Coronary artery (tissue), 2 donors: ENCODE measurements at regions not wholly inside any gene's neighbourhood (a gene's known extent, or its start where the extent isn't known, plus 50 kb on each side); places are given as distances from the start of the nearest gene placed in this dataset.

ENCODE experiments used
- DNase-seq: peaks from one replicate; pipeline ENCODE4 v3.0.0-alpha.2; 2017; ENCODE audit warnings: low spot score
- H3K27ac ChIP-seq, 2 donors: fragments of 200-600 bp; sonication (generic); one replicate each; pipeline ENCODE4 v1.5.1; 2016 to 2019
- H3K4me3 ChIP-seq: fragments of 200-600 bp; sonication (generic); 2 replicates; pipeline ENCODE4 v1.5.1; 2016; ENCODE audit warnings: mild to moderate bottlenecking, moderate library complexity
- TF ChIP-seq, protein P1 (sequence below): fragments of 200-600 bp; sonication (generic); IDR thresholded peaks from one replicate; pipeline ENCODE4 v1.5.1; 2019; ENCODE audit warnings: antibody characterized with exemption

DNA sequence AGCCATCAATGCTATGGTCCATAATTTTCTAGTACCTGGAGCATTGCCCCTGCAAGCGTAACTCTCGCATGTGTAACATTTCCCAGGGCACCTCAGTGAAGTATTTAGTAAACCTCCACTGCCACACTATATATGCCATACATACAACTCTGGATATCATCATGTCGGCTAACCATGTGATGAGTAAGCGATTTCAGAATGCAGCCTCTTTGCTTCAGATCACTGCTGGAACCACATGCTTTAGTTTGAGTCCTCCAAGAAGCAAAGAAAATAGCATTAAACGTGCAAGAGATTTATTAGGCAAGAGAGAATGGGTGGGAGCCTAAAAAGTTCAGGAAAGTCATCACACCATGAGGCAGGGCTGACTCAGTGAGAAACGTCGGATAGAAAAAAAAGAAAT is 635.6 kb upstream of the SLITRK5 start:
- TF ChIP-seq, protein P1, sequence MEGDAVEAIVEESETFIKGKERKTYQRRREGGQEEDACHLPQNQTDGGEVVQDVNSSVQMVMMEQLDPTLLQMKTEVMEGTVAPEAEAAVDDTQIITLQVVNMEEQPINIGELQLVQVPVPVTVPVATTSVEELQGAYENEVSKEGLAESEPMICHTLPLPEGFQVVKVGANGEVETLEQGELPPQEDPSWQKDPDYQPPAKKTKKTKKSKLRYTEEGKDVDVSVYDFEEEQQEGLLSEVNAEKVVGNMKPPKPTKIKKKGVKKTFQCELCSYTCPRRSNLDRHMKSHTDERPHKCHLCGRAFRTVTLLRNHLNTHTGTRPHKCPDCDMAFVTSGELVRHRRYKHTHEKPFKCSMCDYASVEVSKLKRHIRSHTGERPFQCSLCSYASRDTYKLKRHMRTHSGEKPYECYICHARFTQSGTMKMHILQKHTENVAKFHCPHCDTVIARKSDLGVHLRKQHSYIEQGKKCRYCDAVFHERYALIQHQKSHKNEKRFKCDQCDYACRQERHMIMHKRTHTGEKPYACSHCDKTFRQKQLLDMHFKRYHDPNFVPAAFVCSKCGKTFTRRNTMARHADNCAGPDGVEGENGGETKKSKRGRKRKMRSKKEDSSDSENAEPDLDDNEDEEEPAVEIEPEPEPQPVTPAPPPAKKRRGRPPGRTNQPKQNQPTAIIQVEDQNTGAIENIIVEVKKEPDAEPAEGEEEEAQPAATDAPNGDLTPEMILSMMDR, result no peak
- DNase-seq, result no peak
- Histone ChIP-seq H3K27ac (no peak overlapping the region), H3K4me3 (no peak overlapping the region)

DNA sequence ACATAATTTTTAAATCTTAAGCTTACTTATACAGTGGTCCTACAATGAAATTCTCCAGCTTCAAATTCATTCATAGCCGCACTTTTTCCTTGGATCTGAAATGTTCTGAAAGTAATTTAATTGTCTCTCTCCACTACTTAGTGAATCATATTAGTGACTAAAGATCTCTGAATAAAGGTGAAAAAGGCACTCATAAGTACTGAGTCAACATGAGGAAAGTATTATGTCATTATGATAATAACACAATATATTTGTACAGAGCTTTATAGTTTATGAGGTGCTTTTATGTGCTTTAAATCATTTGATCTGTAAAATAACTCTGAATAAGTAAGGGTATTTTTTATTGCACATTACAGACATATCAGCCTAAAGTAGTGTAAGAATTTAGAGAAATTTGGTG is 628.2 kb upstream of the SLITRK5 start:
- no peak for DNase-seq
- Histone ChIP-seq H3K4me3 (no peak overlapping the region), H3K27ac (no peak overlapping the region)
- TF ChIP-seq, protein P1, result no peak

DNA sequence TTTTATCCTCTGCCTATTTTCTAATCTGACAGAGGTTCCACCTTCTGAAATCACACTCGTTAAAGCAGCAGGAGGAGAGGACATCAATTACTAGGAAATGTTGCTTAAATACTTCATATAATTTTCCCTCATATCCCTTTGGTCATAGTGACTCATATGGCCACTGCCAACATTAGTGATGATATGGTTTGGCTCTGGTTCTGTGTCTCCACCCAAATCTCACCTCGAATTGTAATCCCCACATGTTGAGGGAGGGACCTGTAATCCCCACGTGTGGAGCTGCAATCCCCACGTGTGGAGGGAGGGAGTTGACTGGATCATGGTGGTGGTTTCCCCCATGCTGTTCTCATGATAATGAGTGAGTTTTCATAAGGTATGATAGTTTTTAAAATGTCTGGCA is 618.4 kb upstream of the SLITRK5 start:
- H3K27ac ChIP-seq, result no peak overlapping the region
- no peak overlapping the region for H3K4me3 ChIP-seq
- no peak for DNase-seq
- TF ChIP-seq, protein P1, result no peak

DNA sequence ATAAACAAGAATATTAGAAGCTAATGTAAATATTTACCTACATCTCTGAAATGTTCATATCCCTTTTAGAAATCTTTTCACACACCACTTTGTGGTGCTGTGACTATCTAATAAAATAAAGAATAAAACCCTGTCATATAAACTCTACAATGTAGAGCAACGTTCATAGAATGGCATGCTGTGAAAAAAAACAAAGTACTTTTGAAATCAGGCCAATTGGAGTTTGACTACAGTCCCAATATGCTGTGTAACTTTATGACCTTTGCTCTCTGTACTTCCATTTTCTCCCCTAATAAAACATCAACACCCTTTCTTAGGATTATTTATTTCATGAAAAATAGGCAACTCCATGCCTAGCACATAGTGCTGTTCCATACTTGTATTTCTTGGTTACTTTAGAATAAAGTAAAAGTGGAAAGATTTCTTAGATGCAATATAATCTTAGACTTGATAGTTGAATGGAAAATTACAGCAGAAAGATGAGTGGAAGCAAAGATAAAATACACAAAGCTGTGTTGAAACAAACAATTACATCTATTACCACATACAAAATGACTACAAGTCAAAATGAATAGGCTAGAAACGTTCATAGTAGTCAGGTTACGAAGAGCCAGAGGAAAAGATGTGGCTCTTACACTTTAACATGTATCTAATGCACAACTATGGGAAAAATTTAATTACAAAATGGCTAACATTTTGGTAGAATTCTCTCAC is 613.2 kb upstream of the SLITRK5 start:
- TF ChIP-seq, protein P1, result no peak
- Histone ChIP-seq H3K27ac (no peak overlapping the region), H3K4me3 (no peak overlapping the region)
- no peak for DNase-seq

DNA sequence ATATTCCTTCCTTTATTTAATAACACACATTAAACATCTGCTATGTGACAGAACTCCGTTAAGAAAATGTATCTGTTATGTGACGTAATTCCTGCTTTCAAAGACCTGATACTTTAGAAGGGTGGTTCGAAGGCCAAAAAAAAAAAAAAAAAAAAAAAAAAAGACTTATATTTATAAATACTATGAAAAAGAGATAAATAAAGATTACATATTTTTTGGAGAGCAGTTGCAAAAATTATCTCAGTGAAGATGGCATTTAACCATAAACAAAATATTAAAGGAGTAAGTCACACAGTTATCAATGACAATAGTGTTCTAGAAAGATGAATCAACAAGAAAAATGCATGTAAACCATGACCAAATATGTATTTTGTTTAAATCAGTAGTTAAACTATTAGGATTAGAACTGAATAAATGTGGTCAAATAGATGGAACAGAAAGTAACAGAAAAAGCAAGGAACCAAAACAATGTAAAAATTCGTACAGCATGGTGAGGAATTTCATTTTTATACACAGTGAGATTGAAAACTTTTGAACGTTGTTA is 612.3 kb upstream of the SLITRK5 start:
- H3K4me3 ChIP-seq, result no peak overlapping the region
- H3K27ac ChIP-seq, result no peak overlapping the region
- DNase-seq, result no peak
- TF ChIP-seq, protein P1, result no peak

DNA sequence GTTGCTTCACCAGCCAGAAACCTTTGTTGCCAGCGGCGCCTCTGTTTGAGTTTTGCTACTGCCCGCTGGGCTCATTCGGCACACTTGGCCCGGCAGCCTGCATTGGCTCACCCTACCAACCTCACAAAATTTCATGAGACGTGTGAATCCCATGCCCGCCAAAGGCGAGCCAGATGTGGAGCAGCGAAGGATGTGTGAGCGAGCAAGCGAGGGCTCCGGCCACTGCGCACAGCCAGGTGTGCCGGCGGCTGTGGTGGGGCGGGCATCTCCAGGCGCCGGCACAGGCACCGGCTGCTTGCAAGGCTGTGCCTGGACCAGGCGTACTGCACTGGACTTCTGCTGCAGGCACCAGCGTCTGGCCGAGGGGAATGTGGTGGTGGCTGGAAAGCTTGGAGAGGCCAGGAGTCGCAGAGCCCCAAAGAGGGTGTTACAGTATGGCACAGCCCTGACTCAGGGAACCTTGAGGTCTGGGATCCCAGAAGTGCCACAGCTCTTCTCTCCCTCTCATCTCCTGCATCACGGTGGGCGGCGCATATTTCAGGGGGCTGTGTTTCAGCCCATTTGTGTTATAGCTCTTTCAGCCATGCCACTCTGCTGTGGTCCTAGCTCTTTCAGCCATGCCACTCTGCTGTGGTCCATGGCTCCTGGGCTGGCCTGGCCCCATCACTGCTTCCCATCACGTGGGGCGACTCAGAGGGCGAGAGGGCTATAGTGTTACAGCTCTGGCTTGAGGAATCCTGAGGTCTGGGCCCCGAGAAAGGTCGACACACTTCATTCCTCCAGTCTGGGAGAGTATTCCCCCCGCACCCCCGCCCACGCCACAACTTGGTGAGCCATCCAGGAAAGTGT is 592.0 kb upstream of the SLITRK5 start:
- TF ChIP-seq, protein P1, result no peak
- no peak overlapping the region for H3K4me3 ChIP-seq
- no peak for DNase-seq
- no peak overlapping the region for H3K27ac ChIP-seq
